Muscle layer of colon (tissue), 2 donors: ENCODE measurements at regions not wholly inside any gene's neighbourhood (a gene's known extent, or its start where the extent isn't known, plus 50 kb on each side); places are given as distances from the start of the nearest gene placed in this dataset.
"Not testable (repeated sequence)": the region's sequence is repeated elsewhere in the genome, so short reads cannot be mapped to it uniquely, and the experiment has no call there.

ENCODE experiments used
- H3K27ac ChIP-seq: one replicate; pipeline ENCODE4 v1.7.0; 2013; ENCODE audit warnings: low read depth, mild to moderate bottlenecking, low read length, moderate library complexity
- H3K27me3 ChIP-seq, 2 donors: one replicate each; pipeline ENCODE4 v1.7.0; 2013; ENCODE audit warnings: low read length in 2 of 2, mild to moderate bottlenecking in 2 of 2; ENCODE audit not compliant: insufficient read depth in 2 of 2, control insufficient read depth in 1 of 2
- H3K36me3 ChIP-seq: one replicate; pipeline ENCODE4 v1.7.0; 2013; ENCODE audit warnings: mild to moderate bottlenecking, low read length; ENCODE audit not compliant: insufficient read depth
- H3K4me1 ChIP-seq: one replicate; pipeline ENCODE4 v1.7.0; 2013; ENCODE audit warnings: mild to moderate bottlenecking, low read length; ENCODE audit not compliant: insufficient read depth
- H3K4me3 ChIP-seq, 2 donors: one replicate each; pipeline ENCODE4 v1.7.0; 2013; ENCODE audit warnings: low read length in 2 of 2, low read depth in 1 of 2, mild to moderate bottlenecking in 1 of 2, moderate library complexity in 1 of 2
- H3K9ac ChIP-seq: one replicate; pipeline ENCODE4 v1.7.0; 2013; ENCODE audit warnings: low read length
- H3K9me3 ChIP-seq: one replicate; pipeline ENCODE4 v1.7.0; 2013; ENCODE audit warnings: mild to moderate bottlenecking, low read length
- donor health status: abdominal sarcoma.
- donor health status: Adenocarcinoma of cecum.

- Histone ChIP-seq H3K9me3 (no peaks in the 10 kb centered on the region), H3K36me3 (no peaks in the 10 kb centered on the region), H3K4me1 (no peaks in the 10 kb centered on the region)
Observed at GRCh38 chr4:177986236-177986635, 544.0 kb upstream of the AGA start.

DNA sequence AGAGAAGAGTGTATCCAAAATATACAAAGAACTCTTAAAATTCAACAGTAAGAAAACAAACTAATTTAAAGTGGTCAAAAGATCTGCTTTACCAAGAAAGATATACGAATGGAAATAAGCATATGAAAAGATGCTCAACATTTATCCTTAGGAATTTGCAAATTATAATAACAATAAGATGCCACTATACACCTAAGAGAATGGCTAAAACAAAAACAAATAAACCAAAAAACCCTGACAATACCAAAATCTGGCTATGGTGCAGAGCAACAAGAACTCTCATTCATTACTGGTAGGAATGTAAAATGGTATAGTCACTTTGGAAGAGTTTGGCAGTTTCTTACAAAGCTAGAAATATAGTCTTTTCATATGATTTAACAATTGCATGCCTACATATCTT is 545.7 kb upstream of the AGA start:
- Histone ChIP-seq H3K4me3 (no peak overlapping the region), H3K9me3 (no peaks in the 10 kb centered on the region), H3K9ac (no peak overlapping the region), H3K4me1 (no peaks in the 10 kb centered on the region), H3K27ac (no peak overlapping the region), H3K36me3 (no peaks in the 10 kb centered on the region), H3K27me3 (no peaks in the 10 kb centered on the region)

More at GRCh38 chr4:177986236-177986635, 544.0 kb upstream of the AGA start:
- no peak overlapping the region for H3K4me3 ChIP-seq
- no peaks in the 10 kb centered on the region for H3K27me3 ChIP-seq
- H3K27ac ChIP-seq = no peak overlapping the region
- H3K9ac ChIP-seq = no peak overlapping the region

- Histone ChIP-seq H3K9me3 (no peaks in the 10 kb centered on the region), H3K27ac (no peak overlapping the region), H3K36me3 (no peaks in the 10 kb centered on the region), H3K4me3 (no peak overlapping the region), H3K27me3 (no peaks in the 10 kb centered on the region), H3K4me1 (no peaks in the 10 kb centered on the region), H3K9ac (no peak overlapping the region)
Observed at GRCh38 chr4:177989503-177990201, 547.4 kb upstream of the AGA start.

GRCh38 chr4:178003098-178003657 is 560.9 kb upstream of the AGA start:
- no peaks in the 10 kb centered on the region for H3K27me3 ChIP-seq
- no peak overlapping the region for H3K27ac ChIP-seq
- H3K9me3 ChIP-seq = no peaks in the 10 kb centered on the region

GRCh38 chr4:178010596-178010995 is 568.4 kb upstream of the AGA start:
- no peaks in the 10 kb centered on the region for H3K36me3 ChIP-seq
- no peak overlapping the region for H3K9ac ChIP-seq
- no peaks in the 10 kb centered on the region for H3K9me3 ChIP-seq
- H3K27ac ChIP-seq = no peak overlapping the region
- no peaks in the 10 kb centered on the region for H3K27me3 ChIP-seq
- no peak overlapping the region for H3K4me3 ChIP-seq
- H3K4me1 ChIP-seq = no peaks in the 10 kb centered on the region

More at GRCh38 chr4:178003098-178003657, 560.9 kb upstream of the AGA start:
- no peaks in the 10 kb centered on the region for H3K36me3 ChIP-seq
- no peak overlapping the region for H3K9ac ChIP-seq
- no peaks in the 10 kb centered on the region for H3K4me1 ChIP-seq
- no peak overlapping the region for H3K4me3 ChIP-seq

DNA sequence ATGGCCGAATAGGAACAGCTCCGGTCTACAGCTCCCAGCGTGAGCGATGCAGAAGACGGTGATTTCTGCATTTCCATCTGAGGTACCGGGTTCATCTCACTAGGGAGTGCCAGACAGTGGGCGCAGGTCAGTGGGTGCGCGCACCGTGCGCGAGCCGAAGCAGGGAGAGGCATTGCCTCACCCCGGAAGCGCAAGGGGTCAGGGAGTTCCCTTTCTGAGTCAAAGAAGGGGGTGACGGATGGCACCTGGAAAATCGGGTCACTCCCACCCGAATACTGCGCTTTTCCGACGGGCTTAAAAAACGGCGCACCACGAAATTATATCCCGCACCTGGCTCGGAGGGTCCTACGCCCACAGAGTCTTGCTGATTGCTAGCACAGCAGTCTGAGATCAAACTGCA is 572.8 kb upstream of the AGA start:
- not testable (repeated sequence) for H3K27me3 ChIP-seq, H3K9ac ChIP-seq, H3K27ac ChIP-seq, H3K36me3 ChIP-seq, H3K4me3 ChIP-seq, H3K9me3 ChIP-seq, H3K4me1 ChIP-seq

DNA sequence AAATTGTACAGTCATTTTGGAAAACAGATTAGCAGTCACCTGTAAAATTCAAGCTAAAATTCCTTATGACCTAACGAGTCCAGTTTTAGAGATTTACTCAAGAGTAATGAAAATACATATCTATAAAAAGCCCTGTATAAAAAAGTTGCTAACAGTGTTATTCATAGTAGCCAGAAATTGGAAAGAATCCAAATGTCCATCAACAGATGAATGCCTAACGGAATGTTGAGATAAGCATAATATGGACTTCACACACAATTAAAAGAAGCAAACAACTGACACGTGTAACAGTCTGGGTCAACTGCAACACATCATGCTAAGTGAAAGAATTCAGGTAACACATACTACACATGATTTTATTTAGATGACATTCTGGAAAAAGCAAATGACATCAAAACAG is 584.8 kb upstream of the AGA start:
- Histone ChIP-seq H3K9me3 (no peaks in the 10 kb centered on the region), H3K4me3 (no peak overlapping the region), H3K4me1 (no peaks in the 10 kb centered on the region), H3K9ac (no peak overlapping the region), H3K27me3 (no peaks in the 10 kb centered on the region), H3K36me3 (no peaks in the 10 kb centered on the region), H3K27ac (no peak overlapping the region)

- Histone ChIP-seq H3K27me3 (no peaks in the 10 kb centered on the region), H3K9me3 (no peaks in the 10 kb centered on the region), H3K36me3 (no peaks in the 10 kb centered on the region), H3K4me1 (no peaks in the 10 kb centered on the region), H3K27ac (no peak overlapping the region), H3K9ac (no peak overlapping the region), H3K4me3 (no peak overlapping the region)
Observed at GRCh38 chr4:178027796-178028195, 585.6 kb upstream of the AGA start.

- H3K4me1 ChIP-seq = no peaks in the 10 kb centered on the region
- no peaks in the 10 kb centered on the region for H3K27me3 ChIP-seq
- H3K36me3 ChIP-seq = no peaks in the 10 kb centered on the region
- no peaks in the 10 kb centered on the region for H3K9me3 ChIP-seq
- H3K4me3 ChIP-seq = no peak overlapping the region
- H3K9ac ChIP-seq = no peak overlapping the region
- no peak overlapping the region for H3K27ac ChIP-seq
Observed at GRCh38 chr4:178028481-178028880, 586.2 kb upstream of the AGA start.

- no peak overlapping the region for H3K4me3 ChIP-seq
Observed at GRCh38 chr4:178037459-178038214, 595.4 kb upstream of the AGA start.

GRCh38 chr4:178056996-178057395 is 614.8 kb upstream of the AGA start:
- H3K4me1 ChIP-seq = no peaks in the 10 kb centered on the region
- no peak overlapping the region for H3K4me3 ChIP-seq
- no peak overlapping the region for H3K27ac ChIP-seq
- no peak overlapping the region for H3K9ac ChIP-seq
- no peaks in the 10 kb centered on the region for H3K9me3 ChIP-seq
- H3K36me3 ChIP-seq = no peaks in the 10 kb centered on the region
- H3K27me3 ChIP-seq = no peaks in the 10 kb centered on the region

More at GRCh38 chr4:178037459-178038214, 595.4 kb upstream of the AGA start:
- H3K27ac ChIP-seq = no peak overlapping the region
- H3K9ac ChIP-seq = no peak overlapping the region
- no peaks in the 10 kb centered on the region for H3K9me3 ChIP-seq
- no peaks in the 10 kb centered on the region for H3K36me3 ChIP-seq
- no peaks in the 10 kb centered on the region for H3K4me1 ChIP-seq
- H3K27me3 ChIP-seq = no peaks in the 10 kb centered on the region
